ENCODE measurements at regions not wholly inside any gene's neighbourhood (a gene's known extent, or its start where the extent isn't known, plus 50 kb on each side); places are given as distances from the start of the nearest gene placed in this dataset.

GRCh38 chr2:101574622-101575021 is 99.7 kb upstream of the RFX8 start:
- in situ Hi-C loops (cut with MboI; ENCODE audit: low sequenced_read_pairs, unreplicated experiment) = no loop called here
- no peak for DNase-seq (ENCODE audit: low spot score)
- TF ChIP-seq, protein P1, sequence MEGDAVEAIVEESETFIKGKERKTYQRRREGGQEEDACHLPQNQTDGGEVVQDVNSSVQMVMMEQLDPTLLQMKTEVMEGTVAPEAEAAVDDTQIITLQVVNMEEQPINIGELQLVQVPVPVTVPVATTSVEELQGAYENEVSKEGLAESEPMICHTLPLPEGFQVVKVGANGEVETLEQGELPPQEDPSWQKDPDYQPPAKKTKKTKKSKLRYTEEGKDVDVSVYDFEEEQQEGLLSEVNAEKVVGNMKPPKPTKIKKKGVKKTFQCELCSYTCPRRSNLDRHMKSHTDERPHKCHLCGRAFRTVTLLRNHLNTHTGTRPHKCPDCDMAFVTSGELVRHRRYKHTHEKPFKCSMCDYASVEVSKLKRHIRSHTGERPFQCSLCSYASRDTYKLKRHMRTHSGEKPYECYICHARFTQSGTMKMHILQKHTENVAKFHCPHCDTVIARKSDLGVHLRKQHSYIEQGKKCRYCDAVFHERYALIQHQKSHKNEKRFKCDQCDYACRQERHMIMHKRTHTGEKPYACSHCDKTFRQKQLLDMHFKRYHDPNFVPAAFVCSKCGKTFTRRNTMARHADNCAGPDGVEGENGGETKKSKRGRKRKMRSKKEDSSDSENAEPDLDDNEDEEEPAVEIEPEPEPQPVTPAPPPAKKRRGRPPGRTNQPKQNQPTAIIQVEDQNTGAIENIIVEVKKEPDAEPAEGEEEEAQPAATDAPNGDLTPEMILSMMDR (IDR thresholded peaks at IDR 0.05; ENCODE audit: borderline replicate concordance, control extremely low read depth, extremely low read depth, insufficient read depth, missing control alignments) = no peak

GRCh38 chr2:101571951-101572350 is 97.0 kb upstream of the RFX8 start:
- TF ChIP-seq, protein P1 (IDR thresholded peaks at IDR 0.05; ENCODE audit: borderline replicate concordance, control extremely low read depth, extremely low read depth, insufficient read depth, missing control alignments) = no peak
- no peak for DNase-seq (ENCODE audit: low spot score)
- in situ Hi-C loops (cut with MboI; ENCODE audit: low sequenced_read_pairs, unreplicated experiment) = no loop called here

GRCh38 chr2:101569886-101570520 is 95.1 kb upstream of the RFX8 start:
- TF ChIP-seq, protein P1 (IDR thresholded peaks at IDR 0.05; ENCODE audit: borderline replicate concordance, control extremely low read depth, extremely low read depth, insufficient read depth, missing control alignments) = no peak
- in situ Hi-C loops (cut with MboI; ENCODE audit: low sequenced_read_pairs, unreplicated experiment) = no loop called here
- DNase-seq (ENCODE audit: low spot score) = no peak

DNA sequence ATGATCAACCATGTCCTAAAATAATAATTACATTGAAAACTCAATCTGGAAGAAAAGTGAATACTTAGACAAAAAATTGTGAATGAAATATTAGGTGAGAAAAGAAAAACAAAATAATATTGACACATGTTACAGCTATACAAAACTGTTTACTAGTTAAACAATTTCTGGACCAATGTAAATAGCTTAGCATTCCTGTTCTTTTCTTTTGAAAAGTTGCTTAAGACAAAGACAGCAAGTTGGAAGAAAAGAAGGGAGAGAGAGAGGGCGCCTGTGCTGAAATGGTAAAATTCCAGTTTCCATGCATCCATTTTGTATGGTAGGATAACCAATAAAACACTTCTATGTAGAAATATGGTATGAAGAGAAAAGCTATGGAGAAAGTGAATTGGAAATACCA is 94.1 kb upstream of the RFX8 start:
- DNase-seq (ENCODE audit: low spot score) = no peak
- in situ Hi-C loops (cut with MboI; ENCODE audit: low sequenced_read_pairs, unreplicated experiment) = no loop called here
- TF ChIP-seq, protein P1 (IDR thresholded peaks at IDR 0.05; ENCODE audit: borderline replicate concordance, control extremely low read depth, extremely low read depth, insufficient read depth, missing control alignments) = no peak

GRCh38 chr2:101566632-101567228 is 91.8 kb upstream of the RFX8 start:
- TF ChIP-seq, protein P1 (IDR thresholded peaks at IDR 0.05; ENCODE audit: borderline replicate concordance, control extremely low read depth, extremely low read depth, insufficient read depth, missing control alignments) = no peak
- in situ Hi-C loops (cut with MboI; ENCODE audit: low sequenced_read_pairs, unreplicated experiment) = no loop called here
- no peak for DNase-seq (ENCODE audit: low spot score)

DNA sequence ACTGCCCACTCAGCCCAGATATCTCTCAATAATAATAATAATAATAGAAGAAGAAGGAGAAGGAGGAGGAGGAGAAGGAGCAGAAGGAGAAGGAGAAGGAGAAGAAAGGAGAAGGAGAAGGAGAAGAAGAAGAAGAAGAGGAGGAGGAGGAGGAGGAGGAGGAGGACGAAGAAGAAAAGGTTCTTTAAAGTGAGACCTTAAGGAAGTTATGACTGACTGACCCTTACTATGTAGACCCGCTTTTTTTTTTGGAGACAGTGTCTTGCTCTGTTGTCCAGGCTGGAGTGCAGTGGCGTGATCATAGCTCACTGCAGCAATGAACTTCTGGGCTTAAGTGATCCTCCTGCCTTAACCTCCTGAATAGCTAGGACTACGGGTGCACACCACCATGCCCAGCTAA is 88.9 kb upstream of the RFX8 start:
- DNase-seq (ENCODE audit: low spot score) = no peak
- in situ Hi-C loops (cut with MboI; ENCODE audit: low sequenced_read_pairs, unreplicated experiment) = no loop called here
- TF ChIP-seq, protein P1 (IDR thresholded peaks at IDR 0.05; ENCODE audit: borderline replicate concordance, control extremely low read depth, extremely low read depth, insufficient read depth, missing control alignments) = no peak
